ENCODE measurements at regions not wholly inside any gene's neighbourhood (a gene's known extent, or its start where the extent isn't known, plus 50 kb on each side); places are given as distances from the start of the nearest gene placed in this dataset.

DNA sequence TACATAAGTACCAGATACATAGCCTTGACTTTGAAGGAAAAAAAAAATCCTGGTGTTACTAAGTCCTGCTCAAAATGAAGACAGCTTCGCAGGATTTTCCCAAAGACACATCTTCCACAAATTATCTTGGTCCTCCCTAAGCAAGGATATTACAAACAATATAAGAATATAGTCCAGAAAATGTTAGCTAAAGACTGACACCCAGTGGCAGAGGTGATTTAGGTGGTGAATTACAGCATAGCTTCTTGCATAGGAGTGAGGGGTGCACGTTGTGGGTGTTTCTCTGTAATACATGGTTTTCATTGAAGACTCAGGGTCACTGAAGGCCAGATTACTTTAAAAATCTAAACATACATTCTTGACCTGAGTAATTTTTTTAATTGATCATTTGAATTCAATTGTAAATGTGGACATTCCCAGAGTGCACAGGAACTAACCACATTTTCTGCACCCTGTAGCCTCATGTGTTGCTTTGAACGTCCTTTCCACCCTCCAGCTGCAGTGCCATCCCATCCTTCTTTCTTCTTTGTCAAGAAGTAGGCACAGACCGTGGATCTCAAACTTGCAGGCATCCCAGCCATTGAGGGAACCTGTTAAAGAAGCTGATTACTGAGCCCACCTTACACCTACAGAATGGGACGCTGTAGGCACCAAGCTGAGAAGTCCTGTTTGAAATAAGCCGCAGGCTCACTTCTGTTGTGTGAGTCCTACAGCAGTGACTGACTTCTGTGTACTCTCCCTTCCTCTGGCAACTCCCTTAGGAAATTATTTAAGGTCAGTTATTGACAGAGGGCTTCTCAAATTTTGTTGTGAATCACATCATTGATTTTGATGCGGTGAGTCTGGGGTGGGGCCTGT lies 102.6 kb downstream of the PERP start:
- DNase-seq (ENCODE audit: insufficient read length, low spot score) (peak; percentile 28), FAIRE-seq (no peak)

- DNase-seq (ENCODE audit: insufficient read length, low spot score) (no peak), FAIRE-seq (no peak)
These were observed 101.4 kb downstream of the PERP start for GRCh38 chr6:138005846-138006245.

DNA sequence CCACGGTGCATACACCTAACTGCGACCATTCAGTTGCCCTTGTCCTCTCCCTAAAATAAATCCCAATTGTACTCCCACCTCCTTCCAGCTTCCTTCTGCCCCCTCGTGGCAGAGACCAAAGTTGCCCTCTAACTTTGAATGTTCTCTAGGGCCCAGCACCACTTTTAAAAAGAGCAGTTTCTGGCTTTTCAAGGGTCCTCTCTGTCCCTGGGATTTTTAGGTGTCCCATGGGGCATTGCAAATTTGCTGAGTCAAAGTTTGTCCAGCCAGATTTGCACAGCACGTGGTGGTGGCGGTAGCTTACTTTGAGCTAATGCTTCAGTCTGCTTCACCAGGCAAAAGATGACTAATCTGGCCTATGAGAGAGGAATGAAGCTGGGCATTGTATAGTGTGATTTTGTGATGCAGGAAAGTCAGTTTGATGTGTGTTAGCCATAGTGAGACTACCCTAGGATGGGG lies 100.2 kb downstream of the PERP start:
- FAIRE-seq (no peak), DNase-seq (ENCODE audit: insufficient read length, low spot score) (peak; percentile 48)

- FAIRE-seq: no peak
- no peak for DNase-seq (ENCODE audit: insufficient read length, low spot score)
These were observed 98.4 kb downstream of the PERP start for GRCh38 chr6:138008791-138009190.

DNA sequence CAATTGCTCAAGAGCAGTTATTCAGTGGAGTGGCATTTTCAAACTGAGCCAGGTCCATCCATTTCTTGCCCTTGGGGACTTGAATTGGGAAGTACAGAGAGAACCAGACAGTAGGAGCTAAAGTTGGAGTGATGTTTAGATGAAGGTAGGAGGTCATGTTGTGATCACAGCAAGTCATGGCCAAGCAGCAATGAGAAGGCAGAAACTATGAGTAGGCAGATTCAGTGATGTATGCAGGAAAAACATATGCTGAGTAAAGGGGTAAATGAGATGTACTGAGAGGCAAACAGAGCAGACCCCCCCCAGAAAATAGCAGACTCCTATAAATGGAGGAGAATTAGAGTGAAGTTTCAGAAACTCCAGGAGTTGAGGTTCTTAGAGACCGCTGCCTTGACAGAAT lies 95.8 kb downstream of the PERP start:
- no peak for FAIRE-seq
- DNase-seq (ENCODE audit: insufficient read length, low spot score): no peak

DNA sequence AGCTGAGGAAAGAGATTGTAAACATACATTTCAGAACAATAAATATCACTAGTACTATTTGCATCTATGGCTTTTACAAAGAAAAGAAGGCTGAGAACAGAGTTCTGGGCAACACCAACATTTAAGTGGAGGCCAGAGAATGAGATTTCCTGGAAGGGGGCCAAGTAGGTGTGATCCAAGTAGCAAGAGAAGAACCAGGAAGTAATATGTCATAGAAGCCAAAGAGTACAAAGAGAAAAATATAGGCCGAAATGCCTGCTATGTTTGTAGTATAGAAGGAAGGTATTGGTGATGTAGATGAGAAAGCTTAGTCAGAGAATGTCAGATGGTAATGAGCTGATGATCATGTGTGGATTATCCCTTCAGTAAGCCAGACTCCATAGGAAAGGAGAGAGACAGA lies 94.5 kb downstream of the PERP start:
- DNase-seq (ENCODE audit: insufficient read length, low spot score): no peak
- FAIRE-seq: no peak

DNA sequence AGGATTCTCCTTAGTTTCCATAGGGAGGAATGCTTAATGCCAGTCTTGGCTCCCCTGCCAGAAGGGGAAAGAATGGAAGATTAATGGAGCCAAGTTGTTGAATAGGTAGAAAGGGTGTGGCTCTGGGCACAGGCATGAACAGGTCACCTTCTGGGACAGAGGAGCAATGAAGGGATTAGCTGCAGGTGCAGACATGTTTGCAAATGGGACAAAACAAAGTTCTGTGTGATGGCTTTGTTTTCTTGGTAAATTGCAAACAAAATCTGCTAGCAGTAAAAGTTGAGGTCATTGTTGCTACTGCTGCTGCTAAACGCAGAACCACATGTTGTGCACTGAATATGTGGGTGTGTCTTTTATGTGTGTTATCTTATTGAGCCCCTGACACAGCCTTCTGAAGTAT lies 93.3 kb downstream of the PERP start:
- no peak for FAIRE-seq
- DNase-seq (ENCODE audit: insufficient read length, low spot score): no peak

GRCh38 chr6:138017166-138017757 lies 90.0 kb downstream of the PERP start:
- no peak for DNase-seq (ENCODE audit: insufficient read length, low spot score)
- no peak for FAIRE-seq

DNA sequence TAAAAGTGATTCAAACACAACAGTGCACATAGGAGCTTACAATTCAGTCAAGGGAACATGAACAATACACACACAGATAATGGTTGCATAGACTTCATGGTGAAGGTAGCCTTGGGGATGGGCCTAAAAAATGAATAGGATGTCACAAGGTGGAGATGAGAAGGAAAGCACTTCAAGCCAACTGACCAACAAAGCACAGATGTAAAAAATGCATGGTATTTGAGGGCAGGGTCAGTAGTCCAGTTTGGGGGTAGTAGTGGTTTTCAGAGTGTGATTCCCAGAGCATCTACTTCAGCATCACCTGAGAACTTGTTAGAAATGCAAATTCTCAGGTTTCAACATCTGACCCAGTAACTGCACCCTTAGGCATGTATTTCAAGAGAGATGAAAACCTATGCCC lies 88.9 kb downstream of the PERP start:
- FAIRE-seq (no peak), DNase-seq (ENCODE audit: insufficient read length, low spot score) (no peak)

- FAIRE-seq: no peak
- DNase-seq (ENCODE audit: insufficient read length, low spot score): no peak
These were observed 81.7 kb downstream of the PERP start for GRCh38 chr6:138025528-138025978.

- FAIRE-seq (no peak), DNase-seq (ENCODE audit: insufficient read length, low spot score) (no peak)
These were observed 80.9 kb downstream of the PERP start for GRCh38 chr6:138026342-138026741.

- FAIRE-seq: no peak
These were observed 78.3 kb downstream of the PERP start for GRCh38 chr6:138028893-138029292.

DNA sequence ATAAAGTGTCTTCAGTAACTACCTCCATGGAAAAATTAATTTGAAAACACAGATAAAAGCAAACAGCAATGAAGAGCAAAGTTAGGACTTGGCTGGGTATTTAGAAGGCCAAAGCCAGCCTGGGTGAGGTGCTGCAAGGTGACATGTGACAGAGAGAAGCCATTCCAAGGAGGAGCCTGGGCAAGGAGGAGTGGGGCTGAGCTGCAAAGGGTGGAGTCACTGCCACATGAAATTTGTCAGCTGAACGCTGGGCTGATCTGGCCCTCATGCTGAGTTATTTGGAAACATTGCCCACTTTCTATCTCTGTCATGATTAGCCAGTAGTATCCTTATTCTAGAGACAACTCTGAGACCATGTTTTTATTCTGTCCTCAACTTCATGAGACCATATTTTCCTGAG lies 76.3 kb downstream of the PERP start:
- no peak for FAIRE-seq
- no peak for DNase-seq (ENCODE audit: insufficient read length, low spot score)

More at GRCh38 chr6:138028893-138029292, 78.3 kb downstream of the PERP start:
- DNase-seq (ENCODE audit: insufficient read length, low spot score): no peak

DNA sequence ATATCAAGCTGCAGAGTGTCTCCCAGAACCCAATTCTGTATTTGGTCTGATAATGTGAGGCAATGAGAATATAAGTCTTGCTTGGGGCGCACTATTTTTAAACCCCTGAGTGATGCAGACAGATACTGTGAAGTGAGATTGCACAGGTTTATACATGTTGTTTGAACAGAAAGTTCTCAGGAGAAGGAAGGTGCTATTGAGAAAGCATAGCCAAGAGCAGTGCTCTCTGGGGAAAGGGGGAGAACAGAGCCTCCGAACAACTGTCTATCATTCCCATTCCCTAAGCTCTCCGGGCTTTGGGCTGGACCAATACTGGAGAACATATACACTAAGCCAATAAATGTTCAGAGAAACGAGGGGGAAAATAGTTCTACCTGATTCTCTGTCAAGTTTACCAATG lies 75.8 kb downstream of the PERP start:
- FAIRE-seq (no peak), DNase-seq (ENCODE audit: insufficient read length, low spot score) (no peak)

DNA sequence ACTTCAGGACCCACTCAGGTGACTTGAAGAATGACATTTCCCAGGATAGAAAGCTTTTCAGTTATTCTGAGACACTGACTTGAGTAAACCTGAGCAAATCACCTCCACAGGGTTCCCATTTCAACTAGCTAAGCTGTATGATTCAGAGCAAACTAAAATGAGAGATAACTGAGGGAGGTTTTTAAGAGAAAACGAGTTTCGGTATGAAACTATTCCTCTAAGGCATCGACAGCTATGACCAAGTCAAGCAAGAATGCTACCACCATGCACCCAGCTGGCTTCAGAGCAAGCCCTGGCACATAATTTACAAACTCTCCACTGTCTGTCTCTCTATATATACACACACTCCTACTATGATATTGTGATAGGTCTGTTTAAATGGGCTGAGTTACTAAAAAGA lies 75.4 kb downstream of the PERP start:
- no peak for FAIRE-seq
- DNase-seq (ENCODE audit: insufficient read length, low spot score): no peak

GRCh38 chr6:138032571-138032970 lies 74.6 kb downstream of the PERP start:
- no peak for DNase-seq (ENCODE audit: insufficient read length, low spot score)
- FAIRE-seq: no peak

DNA sequence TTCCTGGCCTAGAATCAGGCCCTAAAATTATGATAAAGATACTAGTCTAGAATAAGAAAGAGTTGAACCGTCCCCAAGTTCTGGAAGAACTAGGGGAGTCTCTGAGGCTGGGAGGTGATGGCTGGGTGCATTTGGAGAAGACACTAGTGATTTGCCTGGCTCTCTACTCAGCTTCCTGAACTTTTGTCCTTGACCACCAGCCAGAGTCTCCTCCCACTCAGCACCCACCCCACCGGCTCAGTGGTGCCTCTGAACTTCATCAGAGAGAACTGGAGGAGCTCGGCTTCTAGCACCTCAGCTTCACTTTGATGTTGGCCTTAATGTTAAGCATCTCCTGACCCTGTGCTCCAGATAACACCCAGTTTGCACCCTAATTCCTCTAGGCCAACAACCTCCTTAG lies 73.0 kb downstream of the PERP start:
- no peak for DNase-seq (ENCODE audit: insufficient read length, low spot score)
- FAIRE-seq: no peak

DNA sequence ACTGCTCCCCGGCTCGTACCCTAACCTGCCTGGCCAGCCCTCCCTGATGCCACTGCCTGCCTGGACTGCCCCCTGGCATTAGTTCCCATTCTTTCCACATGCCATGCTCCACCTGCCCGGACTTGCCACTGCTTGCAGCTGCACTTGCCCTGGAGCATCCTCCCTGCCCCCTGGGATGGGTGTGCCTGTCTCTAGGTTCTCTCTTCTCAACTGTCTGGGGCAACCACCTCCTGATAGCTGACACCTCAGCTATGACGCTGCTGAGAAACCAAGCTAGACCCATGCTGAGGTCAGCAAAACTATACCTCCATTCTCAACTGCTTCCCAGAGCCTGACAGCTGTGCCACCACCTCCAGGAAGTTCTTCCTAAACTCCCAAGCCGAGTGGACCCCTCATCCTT lies 72.1 kb downstream of the PERP start:
- no peak for FAIRE-seq
- DNase-seq (ENCODE audit: insufficient read length, low spot score): no peak

DNA sequence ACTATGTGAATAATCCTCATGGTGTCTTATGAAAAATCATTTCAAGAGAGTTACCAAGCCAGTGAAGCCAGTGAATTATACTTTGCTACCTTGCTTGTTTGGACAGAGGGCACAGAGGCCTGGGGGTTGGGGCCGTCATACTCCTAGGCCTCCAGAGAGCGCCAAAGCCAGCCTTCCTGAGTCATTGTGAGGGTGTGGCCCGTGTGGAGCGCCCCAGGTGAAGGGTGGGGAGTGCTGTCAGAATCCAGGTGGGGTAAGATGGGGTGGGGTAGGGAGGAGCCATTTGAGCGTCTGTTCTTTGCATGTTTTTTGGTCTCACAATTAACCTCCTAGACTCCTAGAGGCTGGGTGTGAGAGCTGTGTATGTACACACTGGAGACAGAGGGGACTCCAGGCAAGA lies 71.1 kb downstream of the PERP start:
- FAIRE-seq (no peak), DNase-seq (ENCODE audit: insufficient read length, low spot score) (no peak)

- DNase-seq (ENCODE audit: insufficient read length, low spot score) (no peak), FAIRE-seq (no peak)
These were observed 70.2 kb downstream of the PERP start for GRCh38 chr6:138037009-138037504.

GRCh38 chr6:138038142-138038870 lies 68.9 kb downstream of the PERP start:
- DNase-seq (ENCODE audit: insufficient read length, low spot score) (no peak), FAIRE-seq (no peak)
